AML-193 (cell line): ENCODE measurements at regions not wholly inside any gene's neighbourhood (a gene's known extent, or its start where the extent isn't known, plus 50 kb on each side); places are given as distances from the start of the nearest gene placed in this dataset.

Experiments used
- DNase-seq, 2 experiments: peaks; one replicate each; lab custom pipeline; 2025; lab: John Stamatoyannopoulos, UW

DNA sequence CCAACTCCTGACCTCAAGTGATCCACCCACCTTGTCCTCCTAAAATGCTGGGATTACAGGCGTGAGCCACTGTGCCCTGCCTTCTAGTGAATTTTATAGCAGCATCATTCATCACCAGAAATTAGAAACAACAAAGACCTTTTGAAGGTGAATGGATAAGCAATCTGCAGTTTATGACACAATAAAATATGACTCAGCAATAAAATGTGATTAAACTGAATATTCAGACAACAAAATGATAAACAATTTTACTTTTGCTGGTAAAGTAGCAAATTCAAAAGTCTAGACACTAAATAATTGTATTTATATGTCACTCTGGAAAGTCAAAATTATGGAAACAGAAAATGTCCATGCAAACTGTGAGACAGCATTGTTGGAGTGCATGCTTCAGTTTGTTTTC lies 656.6 kb downstream of the CBLN2 start:
- DNase-seq = no peak

DNA sequence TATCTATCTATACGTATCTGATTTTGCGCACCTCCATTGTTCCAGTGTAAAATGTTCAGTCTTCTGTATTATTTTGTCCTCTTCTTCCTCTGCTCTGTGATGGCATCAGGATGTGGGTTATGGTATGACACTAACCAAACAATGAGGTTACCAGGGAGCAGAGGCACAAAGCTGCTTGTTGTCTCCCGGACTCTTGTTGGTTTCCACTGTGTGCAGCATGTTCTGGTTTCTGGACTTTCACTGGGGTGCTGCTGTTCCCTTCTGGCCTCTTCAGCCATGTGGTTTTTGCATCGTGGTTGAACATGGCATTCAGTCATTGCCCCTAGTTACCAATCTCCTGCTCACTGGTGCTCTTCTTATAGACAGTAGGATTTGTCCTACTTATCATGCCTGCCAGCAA lies 665.9 kb downstream of the CBLN2 start:
- DNase-seq = no peak

GRCh38 chr18:71873695-71874094 lies 670.4 kb downstream of the CBLN2 start:
- DNase-seq = no peak

- no peak for DNase-seq
Observed at GRCh38 chr18:71865888-71866287, 678.3 kb downstream of the CBLN2 start.

GRCh38 chr18:71850602-71851001 lies 693.5 kb downstream of the CBLN2 start:
- DNase-seq = no peak

GRCh38 chr18:71849407-71849806 lies 694.7 kb downstream of the CBLN2 start:
- DNase-seq = no peak

GRCh38 chr18:71846716-71847115 lies 697.4 kb downstream of the CBLN2 start:
- no peak for DNase-seq

DNA sequence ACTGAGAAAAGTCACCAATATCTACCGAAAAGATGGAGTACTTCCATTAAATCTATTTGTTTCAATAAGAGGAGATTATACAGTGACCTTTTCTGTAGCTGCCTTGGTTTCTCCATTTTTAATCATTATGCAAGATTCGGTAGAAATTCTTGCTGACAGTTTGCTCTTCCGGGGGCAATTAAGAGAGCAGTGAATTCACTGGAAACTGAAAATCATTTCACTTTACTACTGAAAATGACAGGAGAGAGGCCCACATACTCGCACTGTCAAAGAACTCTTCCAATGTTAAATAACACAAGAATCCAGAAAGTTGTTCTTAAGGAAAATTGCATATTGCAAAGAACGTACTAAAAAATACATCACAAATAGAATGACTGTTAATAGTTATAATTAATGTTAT lies 699.3 kb downstream of the CBLN2 start:
- no peak for DNase-seq

GRCh38 chr18:71842666-71843065 lies 701.5 kb downstream of the CBLN2 start:
- DNase-seq = no peak

DNA sequence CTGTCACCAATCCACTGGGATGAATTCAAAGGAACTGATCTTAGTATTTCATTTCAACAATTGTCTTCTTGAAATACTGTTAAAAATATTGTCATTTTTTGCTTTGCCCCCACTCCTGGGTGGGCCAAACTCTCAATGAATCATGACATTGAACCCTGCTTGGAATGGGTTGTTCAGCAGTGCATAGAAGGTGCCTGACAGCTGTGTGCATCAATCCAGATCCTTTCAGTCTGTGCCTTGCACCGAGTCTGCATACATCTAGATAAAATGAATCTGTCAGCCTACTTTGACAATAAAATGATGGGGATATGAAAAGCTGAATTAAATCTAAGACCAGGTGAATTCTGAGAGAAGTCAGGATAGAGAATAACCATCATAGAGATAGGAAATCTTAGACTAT lies 706.6 kb downstream of the CBLN2 start:
- DNase-seq = no peak

GRCh38 chr18:71832946-71833617 lies 711.1 kb downstream of the CBLN2 start:
- no peak for DNase-seq

GRCh38 chr18:71831039-71831438 lies 713.1 kb downstream of the CBLN2 start:
- DNase-seq = no peak

GRCh38 chr18:71827301-71827700 lies 716.8 kb downstream of the CBLN2 start:
- DNase-seq = no peak

- no peak for DNase-seq
Observed at GRCh38 chr18:71815305-71815704, 728.8 kb downstream of the CBLN2 start.

DNA sequence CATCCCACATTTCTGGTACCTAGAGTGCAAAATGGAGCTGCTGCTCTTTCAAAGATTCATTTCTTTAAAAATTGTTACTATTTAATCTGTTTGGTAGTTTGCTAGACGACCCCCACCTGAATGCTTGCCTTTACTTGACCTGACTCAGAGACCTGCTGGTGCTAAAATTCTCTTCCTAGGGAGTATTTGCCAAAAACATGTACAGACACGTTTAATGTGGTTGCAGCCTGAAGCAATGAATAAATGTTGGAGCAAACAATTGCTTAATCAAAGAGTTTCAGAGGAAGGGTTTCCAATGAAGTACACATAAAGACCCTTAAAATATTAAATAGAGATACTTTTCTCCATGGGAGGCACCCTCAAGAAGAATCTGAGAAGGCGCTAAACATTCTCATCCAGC lies 734.4 kb downstream of the CBLN2 start:
- DNase-seq = no peak

DNA sequence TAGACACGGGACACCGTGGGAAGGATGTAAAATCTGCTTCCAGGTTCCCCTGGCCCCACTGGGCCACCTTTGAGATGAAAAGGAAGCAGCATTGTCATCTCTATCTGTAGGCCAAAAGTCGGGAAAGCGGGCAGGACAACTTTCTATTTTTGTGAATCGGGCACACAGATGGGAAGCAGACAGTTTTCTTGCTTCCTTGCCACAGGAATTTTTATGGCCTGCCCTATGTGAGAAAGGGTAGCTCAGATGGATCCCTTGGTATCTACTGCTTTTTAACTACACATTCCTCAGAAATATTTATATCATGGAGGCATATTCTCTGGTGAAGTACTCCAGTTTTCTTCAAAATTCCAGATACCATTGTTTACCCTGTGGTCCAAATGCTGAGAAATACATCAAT lies 735.5 kb downstream of the CBLN2 start:
- no peak for DNase-seq

DNA sequence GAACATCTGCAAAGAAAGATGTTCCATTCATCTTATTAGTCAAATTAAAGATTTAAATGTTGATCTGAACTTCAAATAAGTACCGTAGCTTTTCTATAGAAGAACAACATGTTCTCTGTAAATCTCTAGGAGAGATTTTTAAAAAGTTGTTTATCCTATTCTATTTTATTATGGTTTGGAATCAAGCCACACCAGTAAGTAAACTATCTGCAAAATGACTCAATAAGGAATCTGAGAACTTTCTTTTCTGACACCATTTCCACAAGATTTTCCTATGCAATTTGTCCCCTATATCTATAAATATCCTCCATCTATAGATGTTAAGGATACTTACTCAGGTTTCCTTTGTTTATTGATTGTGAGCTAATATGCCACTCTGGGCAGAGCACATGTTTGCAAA lies 736.6 kb downstream of the CBLN2 start:
- DNase-seq = no peak

DNA sequence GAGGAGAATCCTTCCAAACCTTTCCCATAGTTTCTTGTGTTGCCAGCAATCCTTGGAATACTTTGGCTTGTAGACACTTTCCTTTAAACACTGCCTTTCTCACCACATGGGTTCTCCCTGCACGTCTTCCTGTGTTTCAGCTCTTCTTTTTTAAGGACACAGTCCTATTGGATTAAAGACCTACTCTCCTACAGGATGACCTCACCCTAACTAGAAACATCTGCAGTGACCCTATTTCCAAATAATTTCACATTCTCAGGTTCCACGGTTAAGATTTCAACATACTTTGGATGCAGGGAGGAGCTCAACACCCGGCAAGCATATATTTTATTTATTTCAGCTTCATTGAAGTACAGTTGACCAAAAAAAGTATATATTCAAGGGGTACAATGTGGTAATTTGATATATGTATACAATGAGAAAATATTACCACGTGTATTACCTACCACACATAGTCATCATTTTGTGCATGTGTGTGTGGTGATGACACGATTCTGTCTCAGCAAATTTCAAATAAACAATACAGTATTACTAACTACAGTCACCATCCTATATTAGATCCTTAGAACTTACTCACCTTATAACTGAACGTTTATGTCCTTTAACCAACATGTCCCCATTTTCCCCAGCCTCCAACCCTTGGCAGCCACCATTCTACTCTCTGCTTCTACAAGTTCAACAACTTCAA lies 745.0 kb downstream of the CBLN2 start:
- no peak for DNase-seq

DNA sequence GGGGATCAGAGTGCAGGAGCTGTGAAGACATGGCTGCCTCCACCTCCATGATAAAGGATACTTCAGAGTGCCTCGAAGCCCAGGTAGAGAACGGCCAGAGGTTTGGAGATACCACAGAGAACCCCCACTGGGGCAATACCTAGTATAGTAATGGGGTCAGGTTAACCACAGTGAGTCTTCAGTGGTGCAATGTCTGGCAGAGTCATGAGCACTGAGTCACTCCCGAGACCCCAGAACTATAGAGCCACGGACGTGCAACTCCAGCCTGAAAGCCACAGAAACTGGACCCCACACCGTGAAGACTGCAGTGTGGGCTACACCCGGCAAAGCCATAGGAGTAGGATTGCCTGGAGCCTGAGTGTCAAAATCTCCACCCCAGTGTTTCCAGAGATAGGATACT lies 746.6 kb downstream of the CBLN2 start:
- no peak for DNase-seq

DNA sequence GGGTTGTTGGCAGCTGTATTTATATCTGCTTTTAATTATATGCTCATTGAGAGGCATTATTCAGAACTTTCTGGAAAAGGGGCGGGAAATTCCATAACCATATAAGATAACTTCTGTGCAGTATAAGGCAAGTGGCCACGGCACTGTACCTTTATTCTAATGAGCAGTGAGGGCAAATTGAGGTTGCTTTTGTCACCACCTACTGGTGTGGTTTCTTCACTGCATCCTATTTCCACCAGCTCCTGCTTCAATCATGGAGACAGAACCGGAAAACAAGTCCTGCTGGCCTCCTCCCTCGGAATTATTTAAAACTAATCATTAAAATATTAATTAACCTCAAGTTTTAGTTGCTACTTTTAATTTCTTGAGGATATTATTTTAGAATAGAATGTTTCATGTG lies 759.4 kb downstream of the CBLN2 start:
- DNase-seq = peak in 1 of 2 experiments; percentile 30

GRCh38 chr18:71760541-71760940 lies 783.6 kb downstream of the CBLN2 start:
- DNase-seq = no peak

GRCh38 chr18:71754246-71754645 lies 789.9 kb downstream of the CBLN2 start:
- no peak for DNase-seq

DNA sequence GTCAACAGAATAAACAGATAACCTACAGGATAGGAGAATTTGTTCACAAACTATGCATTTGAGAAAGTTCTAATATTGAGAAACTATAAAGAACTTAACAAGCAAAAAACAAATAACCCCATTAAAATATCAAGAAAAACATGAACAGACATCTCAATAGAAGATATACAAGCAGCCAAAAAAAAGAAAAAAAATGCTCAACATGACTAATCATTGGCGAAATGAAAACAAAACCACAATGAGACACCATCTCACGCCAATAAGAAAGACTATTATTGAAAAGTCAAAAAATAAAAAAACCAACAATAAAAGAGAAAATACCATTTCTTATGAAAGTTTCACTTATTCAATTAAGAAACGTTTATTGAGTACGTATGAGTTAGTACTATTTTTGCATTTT lies 800.5 kb downstream of the CBLN2 start:
- no peak for DNase-seq

GRCh38 chr18:71729611-71730010 lies 814.5 kb downstream of the CBLN2 start:
- no peak for DNase-seq
